CD4-positive, alpha-beta T cell treated with Interleukin-15 for 1 hour (primary cell): ENCODE measurements at regions not wholly inside any gene's neighbourhood (a gene's known extent, or its start where the extent isn't known, plus 50 kb on each side); places are given as distances from the start of the nearest gene placed in this dataset.

Experiments used
- DNase-seq: peaks from one replicate; pipeline ENCODE4 v3.0.0-alpha.2; 2020

- DNase-seq, result no peak
Observed at GRCh38 chr22:48198489-48199459, 1436.3 kb downstream of the TBC1D22A start.

GRCh38 chr22:48197189-48197690 is 1434.8 kb downstream of the TBC1D22A start:
- no peak for DNase-seq

GRCh38 chr22:48192920-48193319 is 1430.5 kb downstream of the TBC1D22A start:
- DNase-seq, result no peak

GRCh38 chr22:48192071-48192470 is 1429.6 kb downstream of the TBC1D22A start:
- no peak for DNase-seq

- DNase-seq, result no peak
Observed at GRCh38 chr22:48188231-48188721, 1425.8 kb downstream of the TBC1D22A start.

GRCh38 chr22:48187356-48187755 is 1424.9 kb downstream of the TBC1D22A start:
- DNase-seq, result no peak

GRCh38 chr22:48186146-48186790 is 1423.8 kb downstream of the TBC1D22A start:
- DNase-seq, result no peak

- no peak for DNase-seq
Observed at GRCh38 chr22:48185071-48186055, 1422.9 kb downstream of the TBC1D22A start.

- no peak for DNase-seq
Observed at GRCh38 chr22:48182846-48183805, 1420.7 kb downstream of the TBC1D22A start.

GRCh38 chr22:48182031-48182430 is 1419.6 kb downstream of the TBC1D22A start:
- DNase-seq, result no peak

GRCh38 chr22:48181263-48181955 is 1419.0 kb downstream of the TBC1D22A start:
- no peak for DNase-seq

GRCh38 chr22:48180631-48181030 is 1418.2 kb downstream of the TBC1D22A start:
- no peak for DNase-seq

- DNase-seq, result no peak
Observed at GRCh38 chr22:48179571-48180546, 1417.4 kb downstream of the TBC1D22A start.

- DNase-seq, result no peak
Observed at GRCh38 chr22:48178536-48178935, 1416.1 kb downstream of the TBC1D22A start.

GRCh38 chr22:48177631-48178030 is 1415.2 kb downstream of the TBC1D22A start:
- DNase-seq, result no peak

GRCh38 chr22:48175721-48176120 is 1413.3 kb downstream of the TBC1D22A start:
- no peak for DNase-seq

GRCh38 chr22:48173773-48174160 is 1411.3 kb downstream of the TBC1D22A start:
- DNase-seq, result no peak

GRCh38 chr22:48173061-48173772 is 1410.8 kb downstream of the TBC1D22A start:
- no peak for DNase-seq

- no peak for DNase-seq
Observed at GRCh38 chr22:48171271-48171691, 1408.8 kb downstream of the TBC1D22A start.
